ENCODE measurements at regions not wholly inside any gene's neighbourhood (a gene's known extent, or its start where the extent isn't known, plus 50 kb on each side); places are given as distances from the start of the nearest gene placed in this dataset.

DNA sequence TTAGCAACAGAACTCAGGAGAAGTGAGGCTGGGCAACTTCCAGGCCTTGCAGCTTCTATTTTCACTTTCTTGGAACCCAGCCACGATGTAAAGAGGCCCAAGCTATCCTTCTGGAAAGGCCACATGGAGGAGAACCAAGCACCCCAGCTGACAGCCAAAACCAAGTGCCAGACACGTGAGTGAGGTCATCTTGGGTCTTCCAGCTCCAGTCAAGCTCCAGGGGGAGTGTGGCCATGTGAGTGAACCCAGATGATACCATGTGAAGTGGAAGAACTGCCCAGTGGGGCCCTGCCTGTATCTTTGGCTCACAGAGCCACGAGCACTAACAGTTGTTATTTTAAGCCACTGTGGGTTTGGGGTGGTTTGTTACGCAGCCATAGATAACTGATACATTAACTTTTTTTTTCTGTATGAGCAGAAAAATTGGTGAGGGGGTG is 126.8 kb upstream of the MAP1LC3B2 start:
- no peak for TF ChIP-seq POLR2A (IDR thresholded peaks at IDR 0.05)
- TF ChIP-seq, protein P1, sequence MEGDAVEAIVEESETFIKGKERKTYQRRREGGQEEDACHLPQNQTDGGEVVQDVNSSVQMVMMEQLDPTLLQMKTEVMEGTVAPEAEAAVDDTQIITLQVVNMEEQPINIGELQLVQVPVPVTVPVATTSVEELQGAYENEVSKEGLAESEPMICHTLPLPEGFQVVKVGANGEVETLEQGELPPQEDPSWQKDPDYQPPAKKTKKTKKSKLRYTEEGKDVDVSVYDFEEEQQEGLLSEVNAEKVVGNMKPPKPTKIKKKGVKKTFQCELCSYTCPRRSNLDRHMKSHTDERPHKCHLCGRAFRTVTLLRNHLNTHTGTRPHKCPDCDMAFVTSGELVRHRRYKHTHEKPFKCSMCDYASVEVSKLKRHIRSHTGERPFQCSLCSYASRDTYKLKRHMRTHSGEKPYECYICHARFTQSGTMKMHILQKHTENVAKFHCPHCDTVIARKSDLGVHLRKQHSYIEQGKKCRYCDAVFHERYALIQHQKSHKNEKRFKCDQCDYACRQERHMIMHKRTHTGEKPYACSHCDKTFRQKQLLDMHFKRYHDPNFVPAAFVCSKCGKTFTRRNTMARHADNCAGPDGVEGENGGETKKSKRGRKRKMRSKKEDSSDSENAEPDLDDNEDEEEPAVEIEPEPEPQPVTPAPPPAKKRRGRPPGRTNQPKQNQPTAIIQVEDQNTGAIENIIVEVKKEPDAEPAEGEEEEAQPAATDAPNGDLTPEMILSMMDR (IDR thresholded peaks at IDR 0.05), result no peak

Data from adrenal gland (tissue), 5 donors.